Endothelial cell of umbilical vein (primary cell): ENCODE measurements at regions not wholly inside any gene's neighbourhood (a gene's known extent, or its start where the extent isn't known, plus 50 kb on each side); places are given as distances from the start of the nearest gene placed in this dataset.

Experiments used
- BruUV-seq: library from RNA; stranded (reverse); fragments of 400-500 nt; replicated peaks from 2 replicates; lab custom pipeline; 2021; lab: Mats Ljungman, UMichigan
- CTCF ChIA-PET: fragments of 300-600, 350-600 bp; sonication (Branson Sonifier 250); formaldehyde crosslinking; loops from one replicate; lab custom pipeline; 2021; ENCODE audit warnings: antibody characterized with exemption, inconsistent platforms; lab: Charles Lee
- POLR2A ChIA-PET: fragments of 300-600, 350-600 bp; sonication (Branson Sonifier 250); formaldehyde crosslinking; loops from one replicate; lab custom pipeline; 2021; ENCODE audit warnings: antibody characterized with exemption, inconsistent platforms; lab: Charles Lee
- DNase-seq: peaks from one replicate; pipeline ENCODE4 v3.0.0-alpha.2; 2011; ENCODE audit warnings: low read depth, low spot score
- FAIRE-seq: peaks from 2 replicates; lab custom pipeline; 2011; peaks lifted over from hg19 to GRCh38; lab: Jason Lieb, UNC
- H2AFZ ChIP-seq: 2 replicates; pipeline ENCODE4 v1.6.0; 2012; ENCODE audit warnings: low read depth, low read length, control low read depth, inconsistent platforms
- H3K27ac ChIP-seq: 2 replicates; pipeline ENCODE4 v1.5.1; 2011; ENCODE audit warnings: low read depth, mild to moderate bottlenecking, control low read depth, low read length, moderate library complexity; ENCODE audit not compliant: insufficient read depth
- H3K27me3 ChIP-seq, 2 experiments: 2 replicates each; pipeline versions ENCODE4 v1.6.0 to v1.6.1; 2011; ENCODE audit warnings: low read length in 2 of 2, mixed read lengths in 1 of 2; ENCODE audit not compliant: control insufficient read depth in 2 of 2, insufficient read depth in 2 of 2
- H3K36me3 ChIP-seq, 2 experiments: 2 replicates in 1 of 2; 3 replicates in 1 of 2; pipeline ENCODE4 v1.5.1; 2011; ENCODE audit warnings: low read length in 2 of 2, mild to moderate bottlenecking in 1 of 2, moderate library complexity in 1 of 2; ENCODE audit not compliant: control insufficient read depth in 2 of 2, insufficient read depth in 2 of 2; ENCODE audit errors: extremely low read depth in 1 of 2
- H3K4me1 ChIP-seq: 3 replicates; pipeline ENCODE4 v1.5.1; 2011; ENCODE audit warnings: mild to moderate bottlenecking, low read length; ENCODE audit not compliant: control insufficient read depth, insufficient read depth; ENCODE audit errors: extremely low read depth
- H3K4me2 ChIP-seq: 2 replicates; pipeline ENCODE4 v1.6.1; 2011; ENCODE audit warnings: low read length, control low read depth, mixed read lengths; ENCODE audit not compliant: insufficient read depth
- H3K4me3 ChIP-seq, 3 experiments: fragments of 200-600 bp in 1 of 3; sonication (generic), shearing (Covaris generic) in 1 of 3; replicated peaks in 1 of 3; 2 replicates each; pipeline ENCODE4 v1.5.1; 2011 to 2016; ENCODE audit warnings: control low read depth in 3 of 3, low read length in 3 of 3, mild to moderate bottlenecking in 2 of 3, inconsistent platforms in 1 of 3, low read depth in 1 of 3, moderate library complexity in 1 of 3; ENCODE audit not compliant: insufficient read depth in 1 of 3
- H3K79me2 ChIP-seq: 2 replicates; pipeline ENCODE4 v1.6.0; 2012; ENCODE audit warnings: low read length, inconsistent platforms; ENCODE audit not compliant: control insufficient read depth, insufficient read depth
- H3K9ac ChIP-seq: replicated peaks from 2 replicates; pipeline ENCODE3; 2011; ENCODE audit warnings: low read length, control low read depth; ENCODE audit not compliant: insufficient read depth; ENCODE audit errors: extremely low read depth
- H3K9me1 ChIP-seq: replicated peaks from 3 replicates; pipeline ENCODE4 v1.6.0; 2011; ENCODE audit warnings: mild to moderate bottlenecking, low read length; ENCODE audit not compliant: control insufficient read depth, insufficient read depth; ENCODE audit errors: extremely low read depth
- H3K9me3 ChIP-seq: replicated peaks from 2 replicates; pipeline ENCODE4 v1.5.1; 2012; ENCODE audit warnings: low read length, inconsistent platforms; ENCODE audit not compliant: control insufficient read depth, insufficient read depth
- H4K20me1 ChIP-seq: replicated peaks from 2 replicates; pipeline ENCODE3; 2011; ENCODE audit warnings: mild to moderate bottlenecking, low read length; ENCODE audit not compliant: control insufficient read depth, insufficient read depth; ENCODE audit errors: extremely low read depth
- CTCF ChIP-seq, 2 donors: IDR thresholded peaks; 1 replicate in 1 of 2; 2 replicates in 1 of 2; pipeline ENCODE4 v1.5.1; 2011; ENCODE audit warnings: low read length in 2 of 2, mild to moderate bottlenecking in 2 of 2, moderate library complexity in 2 of 2, control low read depth in 1 of 2, inconsistent platforms in 1 of 2, low read depth in 1 of 2; ENCODE audit not compliant: insufficient read depth in 1 of 2; ENCODE audit errors: extremely low read depth in 1 of 2
- EZH2 ChIP-seq: IDR thresholded peaks from 2 replicates; pipeline ENCODE4 v1.6.1; 2012; ENCODE audit warnings: borderline replicate concordance, low read depth, mild to moderate bottlenecking, moderate library complexity, low read length, inconsistent platforms; ENCODE audit not compliant: severe bottlenecking
- FOS ChIP-seq: IDR thresholded peaks from 2 replicates; pipeline ENCODE4 v1.6.1; 2011; ENCODE audit warnings: mild to moderate bottlenecking, low read length, moderate library complexity, borderline replicate concordance; ENCODE audit not compliant: insufficient read depth
- GATA2 ChIP-seq: IDR thresholded peaks from 2 replicates; pipeline ENCODE4 v1.7.0; 2011; ENCODE audit warnings: low read depth, mild to moderate bottlenecking, moderate library complexity, mixed read lengths, low read length; ENCODE audit not compliant: insufficient read length, insufficient read depth
- JUN ChIP-seq: IDR thresholded peaks from 2 replicates; pipeline ENCODE4 v1.6.1; 2011; ENCODE audit warnings: borderline replicate concordance, low read depth; ENCODE audit not compliant: insufficient read length, insufficient read depth
- MAX ChIP-seq: IDR thresholded peaks from 2 replicates; pipeline ENCODE4 v1.6.1; 2011; ENCODE audit not compliant: insufficient read depth, insufficient read length
- MYC ChIP-seq: IDR thresholded peaks from one replicate; pipeline ENCODE4 v1.6.1; 2011; ENCODE audit warnings: mild to moderate bottlenecking, low read depth, low read length
- POLR2A ChIP-seq: IDR thresholded peaks from 2 replicates; pipeline ENCODE4 v1.6.1; 2012; ENCODE audit warnings: low read depth, mild to moderate bottlenecking, control low read depth, low read length
- POLR2AphosphoS5 ChIP-seq: IDR thresholded peaks from 2 replicates; pipeline ENCODE4 v1.6.1; 2012; ENCODE audit warnings: low read depth, mild to moderate bottlenecking, control low read depth, low read length, moderate library complexity; ENCODE audit not compliant: insufficient read depth
- dilution Hi-C: fragments of 300-500 bp; cut with MboI; formaldehyde crosslinking; loops from one replicate; pipeline ENCODE4 v1.15.0; 2019; ENCODE audit warnings: low sequenced_read_pairs; ENCODE audit not compliant: extremely low pct_ligation_motif_present
- intact Hi-C: fragments of 100-400 bp; cut with micrococcal nuclease; formaldehyde crosslinking; loops from one replicate; pipeline ENCODE4 v1.10.0; 2022

GRCh38 chr3:181313335-181313734 lies 323.8 kb upstream of the DNAJC19 start:
- BruUV-seq: no TSS peak
- H3K27me3 ChIP-seq: no peaks in the 10 kb centered on the region
- H3K36me3 ChIP-seq: no peaks in the 10 kb centered on the region
- no peaks in the 10 kb centered on the region for H3K9me3 ChIP-seq
- TF ChIP-seq CTCF (IDR thresholded peaks at IDR 0.05; ENCODE audit: extremely low read depth in 1 of 2, insufficient read depth in 1 of 2, low read depth in 1 of 2, low read length in 2 of 2) (no peak), EZH2 (no peak), MYC (no peak), POLR2A (no peak), GATA2 (no peak), JUN (no peak), FOS (no peak), POLR2AphosphoS5 (no peak), MAX (no peak)
- intact Hi-C loops: no loop called here
- H2AFZ ChIP-seq: no peak overlapping the region
- no peaks in the 10 kb centered on the region for H3K9me1 ChIP-seq
- ChIA-PET CTCF (no interaction called here), POLR2A (no interaction called here)
- no peak overlapping the region for H3K4me3 ChIP-seq
- dilution Hi-C loops: no loop called here
- FAIRE-seq (no peak), DNase-seq (no peak)
- H3K4me2 ChIP-seq: no peak overlapping the region
- H3K9ac ChIP-seq: no peak overlapping the region
- no peak overlapping the region for H3K27ac ChIP-seq
- no peaks in the 10 kb centered on the region for H3K79me2 ChIP-seq
- H3K4me1 ChIP-seq: no peaks in the 10 kb centered on the region
- no peaks in the 10 kb centered on the region for H4K20me1 ChIP-seq
